Esophagus mucosa (tissue), 1 donor: ENCODE measurements at regions not wholly inside any gene's neighbourhood (a gene's known extent, or its start where the extent isn't known, plus 50 kb on each side); places are given as distances from the start of the nearest gene placed in this dataset.

Experiments
- ATAC-seq: fragments of 200-7000 bp; cut with Tn5 transposase; one replicate; pipeline ENCODE4 v1.9.1; 2020
- donor health status: DM: yes; HTN: yes; CAD: no.

DNA sequence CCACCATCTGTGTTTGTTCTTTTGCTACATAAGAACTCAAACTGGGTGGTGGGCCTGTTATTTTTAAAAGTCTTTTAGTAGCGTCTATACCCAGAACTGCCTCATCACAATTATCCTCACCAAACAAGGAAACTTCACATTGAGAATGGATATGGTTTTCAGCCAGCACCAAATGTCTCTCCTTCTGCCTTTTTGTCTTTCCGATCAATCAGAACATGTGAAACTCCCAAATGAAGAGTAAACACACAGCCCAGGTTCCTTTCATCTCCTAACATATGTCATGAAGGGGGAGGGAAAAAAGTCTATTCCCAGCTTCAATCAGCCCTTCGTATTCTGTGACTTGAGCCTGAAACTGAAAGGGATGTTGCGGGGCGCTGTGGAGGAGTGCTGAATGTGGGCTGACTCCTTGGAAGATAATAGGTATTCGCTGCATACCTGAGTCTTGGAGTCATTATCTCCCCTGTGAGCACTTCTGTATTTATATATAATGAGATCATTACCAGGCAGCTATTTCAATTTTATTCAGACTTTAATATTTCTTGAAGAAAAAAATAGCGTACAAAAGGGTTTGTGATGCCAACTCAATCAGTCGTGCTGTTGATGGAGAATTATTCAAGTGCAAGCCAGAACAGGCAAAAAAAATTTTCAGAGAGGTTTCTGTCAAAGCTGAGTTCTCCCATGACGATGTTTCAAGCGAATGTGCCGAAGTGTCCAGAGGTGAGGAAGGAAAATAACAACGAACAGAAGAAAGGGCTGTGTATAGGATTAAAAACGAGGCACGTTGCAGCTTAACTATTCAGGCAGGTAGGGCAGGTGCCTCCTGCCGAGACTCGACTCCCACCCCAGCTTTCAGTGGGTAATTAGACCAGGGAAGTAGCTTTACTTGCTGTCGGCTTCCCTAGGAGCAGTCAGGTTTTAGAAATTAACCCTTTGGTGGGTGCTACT lies 163.9 kb upstream of the NOCT start:
- no peak for ATAC-seq

- no peak for ATAC-seq
Measured at GRCh38 chr4:138845664-138846063, 169.9 kb upstream of the NOCT start.

- no peak for ATAC-seq
Measured at GRCh38 chr4:138845054-138845453, 170.5 kb upstream of the NOCT start.

- ATAC-seq = peak; percentile 64
Measured at GRCh38 chr4:138843616-138844015, 172.0 kb upstream of the NOCT start.

- ATAC-seq = no peak
Measured at GRCh38 chr4:138841343-138841742, 174.2 kb upstream of the NOCT start.

DNA sequence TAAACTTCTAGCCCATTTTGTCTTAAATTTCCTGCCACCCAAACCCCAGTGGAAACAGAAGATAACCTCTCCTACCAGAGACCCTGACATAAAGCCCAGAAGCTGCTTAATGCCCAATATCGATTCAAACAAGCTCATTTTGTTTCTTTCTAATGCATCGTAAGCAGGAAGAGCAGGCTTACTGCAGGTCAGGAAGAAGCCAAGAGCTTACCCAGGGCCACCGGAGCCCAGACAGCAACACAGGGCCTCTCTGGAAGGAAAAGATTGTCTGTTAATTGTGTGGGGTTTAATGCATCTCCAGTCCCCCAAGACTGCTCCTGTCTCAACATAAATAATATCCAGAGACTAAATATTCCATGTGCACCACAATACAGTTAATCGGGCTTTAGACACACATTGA lies 177.3 kb upstream of the NOCT start:
- ATAC-seq = no peak

DNA sequence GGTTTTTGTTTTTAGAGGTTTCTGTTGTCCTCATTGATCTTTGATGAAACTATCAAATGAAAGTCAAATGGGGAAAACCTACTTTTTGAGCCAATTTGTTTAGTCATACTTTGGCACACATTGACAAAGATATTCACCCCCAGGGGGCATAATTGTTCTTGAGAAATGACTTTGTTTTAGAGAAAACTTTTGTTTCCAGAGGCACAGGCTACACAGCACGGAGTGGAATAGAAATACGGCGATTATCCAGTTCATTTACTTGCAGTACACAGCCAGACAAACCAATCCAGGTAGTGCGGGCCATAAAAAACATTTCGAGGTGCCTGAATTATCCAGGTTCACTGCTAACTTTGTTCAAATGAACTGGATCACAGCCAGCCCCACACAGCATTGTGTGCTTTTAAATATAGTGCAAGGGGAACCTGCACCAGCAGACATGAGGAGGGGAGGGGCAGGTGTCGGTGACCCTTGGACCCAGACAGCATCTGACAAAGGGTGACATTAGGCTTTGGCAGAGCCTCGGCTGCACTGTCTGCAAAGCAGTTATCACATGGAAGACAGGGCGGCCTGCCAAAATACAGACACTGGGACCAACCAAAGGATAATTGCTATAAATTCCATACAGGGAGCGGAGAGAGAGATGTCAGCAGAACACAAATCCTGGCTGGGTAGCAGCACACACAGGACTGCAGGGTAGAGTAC lies 179.6 kb upstream of the NOCT start:
- no peak for ATAC-seq

GRCh38 chr4:138833974-138834373 lies 181.6 kb upstream of the NOCT start:
- no peak for ATAC-seq

- ATAC-seq = no peak
Measured at GRCh38 chr4:138832563-138832962, 183.0 kb upstream of the NOCT start.

- ATAC-seq = no peak
Measured at GRCh38 chr4:138831948-138832347, 183.6 kb upstream of the NOCT start.

DNA sequence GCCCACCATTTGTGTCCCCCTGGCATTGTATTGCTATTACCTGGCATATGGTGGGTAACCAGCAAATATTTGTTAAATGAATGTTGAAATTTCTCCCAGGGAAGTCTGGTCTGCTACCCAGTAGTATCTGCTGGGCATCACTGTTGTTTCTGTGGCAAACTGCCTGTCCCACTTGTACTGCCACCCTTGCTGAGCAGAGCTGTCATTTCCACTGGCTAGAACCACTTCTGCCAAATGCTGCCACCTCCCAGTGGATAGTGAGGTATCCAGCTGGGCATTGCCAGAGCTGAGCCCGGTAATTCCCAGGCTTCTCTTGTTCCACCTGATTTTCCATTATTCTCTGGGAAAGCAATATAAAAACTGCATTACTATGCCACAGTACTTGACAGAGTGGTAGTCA lies 186.7 kb upstream of the NOCT start:
- no peak for ATAC-seq

DNA sequence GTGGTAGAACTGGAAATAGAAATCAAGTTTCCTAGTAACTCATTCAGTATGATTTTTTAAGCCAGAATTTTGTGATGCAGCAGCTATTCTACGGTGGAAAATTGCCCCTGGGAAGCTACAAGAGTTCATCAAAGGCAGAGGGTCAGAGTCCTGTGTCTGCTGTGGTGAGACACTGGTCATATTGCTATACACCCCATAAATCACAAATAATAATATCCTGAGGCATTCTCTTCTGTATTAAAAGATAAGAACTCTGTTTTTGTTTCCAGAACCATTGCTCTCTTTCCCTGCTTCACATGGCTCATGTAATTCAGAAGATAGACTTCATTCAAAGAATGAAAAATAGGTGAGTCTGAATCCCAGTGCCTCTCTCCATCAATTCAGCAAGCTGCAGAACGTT lies 188.8 kb upstream of the NOCT start:
- ATAC-seq = no peak

- no peak for ATAC-seq
Measured at GRCh38 chr4:138826322-138826721, 189.3 kb upstream of the NOCT start.

DNA sequence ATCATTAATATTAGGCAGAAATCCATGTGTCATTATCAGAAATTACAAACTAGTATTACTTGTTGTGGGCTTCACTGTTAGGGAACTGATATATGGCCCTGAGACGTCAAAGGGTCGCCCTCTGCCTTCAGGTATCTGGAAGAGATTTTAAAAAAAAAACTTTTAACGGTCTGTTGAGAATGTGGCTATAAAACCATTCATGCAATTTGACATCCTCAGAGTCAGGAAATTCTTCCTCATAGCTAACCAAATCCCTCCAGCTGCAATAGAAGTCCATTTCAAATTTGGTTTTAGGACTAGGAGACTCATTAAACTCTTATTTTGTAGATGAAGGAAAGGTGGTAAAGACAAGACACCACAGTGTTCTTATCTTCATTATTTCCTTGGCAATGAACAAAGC lies 194.2 kb upstream of the NOCT start:
- no peak for ATAC-seq

GRCh38 chr4:138816875-138817274 lies 198.7 kb upstream of the NOCT start:
- no peak for ATAC-seq

DNA sequence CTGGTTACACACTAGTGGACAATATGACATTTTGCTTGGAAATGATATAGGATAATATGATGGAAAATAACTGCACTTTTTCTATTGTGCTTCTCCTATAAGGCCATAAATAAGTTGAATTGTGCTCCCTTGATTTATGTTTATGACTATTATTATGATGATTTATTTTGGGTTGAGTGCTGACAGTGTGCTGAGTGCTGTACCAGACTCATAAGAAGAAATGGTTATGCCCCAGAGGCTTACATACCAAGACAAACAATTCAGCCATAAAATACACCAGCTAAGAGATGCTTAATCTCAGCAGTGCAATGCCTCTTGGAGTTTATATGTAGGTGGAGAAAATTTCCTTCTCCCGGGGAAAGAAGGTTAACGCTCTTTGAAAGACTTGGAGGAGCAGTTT lies 199.8 kb upstream of the NOCT start:
- no peak for ATAC-seq

- ATAC-seq = no peak
Measured at GRCh38 chr4:138805736-138806135, 209.8 kb upstream of the NOCT start.

DNA sequence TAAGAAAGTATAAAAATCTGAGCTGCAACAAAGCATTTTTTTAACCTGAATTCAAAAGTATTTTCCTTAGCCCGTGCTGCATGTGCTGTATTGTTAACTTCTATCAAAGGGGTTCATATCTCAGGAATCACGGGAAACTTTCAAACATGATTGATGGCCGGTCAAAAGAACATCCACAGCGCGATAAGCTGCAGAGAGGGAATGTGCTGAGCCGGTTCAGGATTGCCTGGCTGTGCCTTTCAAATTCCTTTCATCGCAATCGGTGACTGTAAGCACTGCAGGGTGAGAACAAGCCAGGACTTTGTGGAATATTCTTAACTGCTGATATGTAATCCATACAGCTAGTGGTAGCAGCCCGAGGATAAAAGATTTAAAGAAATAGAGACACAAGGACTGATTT lies 210.9 kb upstream of the NOCT start:
- no peak for ATAC-seq

- ATAC-seq = no peak
Measured at GRCh38 chr4:138803051-138803450, 212.5 kb upstream of the NOCT start.

DNA sequence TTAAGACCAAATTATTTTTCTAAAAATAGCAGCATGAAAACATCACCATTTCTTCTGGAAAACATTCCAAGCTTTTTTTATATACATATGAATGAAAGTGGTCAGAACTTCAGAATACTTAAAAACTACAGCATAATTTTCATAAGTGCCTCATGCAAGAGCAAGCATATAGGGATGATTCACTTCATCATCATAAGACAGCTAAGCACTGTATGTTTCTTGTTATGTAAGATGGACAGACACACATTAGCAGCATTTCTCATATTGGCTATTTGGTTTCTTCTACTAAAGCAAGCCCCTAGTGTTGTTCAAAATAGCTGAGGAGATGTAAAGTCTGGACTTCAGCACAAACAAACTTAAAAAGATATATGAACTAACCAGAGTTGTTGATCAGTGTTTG lies 213.1 kb upstream of the NOCT start:
- ATAC-seq = no peak

GRCh38 chr4:138800421-138800820 lies 215.2 kb upstream of the NOCT start:
- ATAC-seq = no peak

GRCh38 chr4:138798404-138798803 lies 217.2 kb upstream of the NOCT start:
- no peak for ATAC-seq

DNA sequence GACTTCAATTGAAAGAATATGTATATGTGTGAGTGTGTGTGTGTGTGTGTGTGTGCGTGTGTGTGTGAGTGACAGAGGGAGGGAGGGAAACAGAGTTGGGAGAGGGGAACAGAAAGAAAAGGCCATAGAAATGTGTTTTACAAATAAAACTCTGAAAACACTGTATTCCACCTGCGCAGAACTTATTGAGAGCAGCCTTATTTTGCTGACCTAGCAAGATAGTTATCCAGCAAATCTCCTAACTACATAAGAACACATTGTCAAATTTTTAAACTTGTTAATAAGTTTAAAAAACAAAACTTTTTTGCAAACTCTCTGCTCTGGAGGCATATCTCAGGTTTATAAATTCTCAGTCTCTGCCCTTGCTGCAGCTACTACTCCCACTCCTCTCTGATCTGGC lies 217.9 kb upstream of the NOCT start:
- no peak for ATAC-seq

GRCh38 chr4:138796761-138797160 lies 218.8 kb upstream of the NOCT start:
- ATAC-seq = no peak
